HG03521 (cell line): ENCODE measurements at regions not wholly inside any gene's neighbourhood (a gene's known extent, or its start where the extent isn't known, plus 50 kb on each side); places are given as distances from the start of the nearest gene placed in this dataset.

Experiments used
- ATAC-seq: cut with Tn5 transposase; IDR thresholded peaks from one replicate; pipeline ENCODE4 v1.9.1; 2021; ENCODE audit warnings: mild to moderate bottlenecking, moderate library complexity; ENCODE audit not compliant: unreplicated experiment

DNA sequence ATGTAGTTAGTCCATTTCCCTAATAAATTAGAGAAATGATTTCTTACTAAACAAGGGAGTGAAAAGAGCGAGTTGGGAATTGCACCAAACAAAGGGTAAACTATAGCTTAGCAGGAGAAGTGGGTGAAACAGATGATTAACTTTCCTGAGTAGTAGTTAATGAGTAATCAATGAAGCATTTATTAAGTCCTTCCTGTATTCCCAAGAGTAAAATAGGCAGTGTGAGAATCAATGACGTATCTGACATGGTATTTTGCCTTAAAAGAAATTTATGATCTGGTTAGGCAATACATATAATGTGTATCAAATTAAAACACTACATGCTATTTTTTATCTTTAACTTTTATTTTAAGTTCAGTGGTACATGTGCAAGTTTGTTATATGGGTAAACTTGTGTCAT is 142.8 kb downstream of the KLF5 start:
- no peak for ATAC-seq

DNA sequence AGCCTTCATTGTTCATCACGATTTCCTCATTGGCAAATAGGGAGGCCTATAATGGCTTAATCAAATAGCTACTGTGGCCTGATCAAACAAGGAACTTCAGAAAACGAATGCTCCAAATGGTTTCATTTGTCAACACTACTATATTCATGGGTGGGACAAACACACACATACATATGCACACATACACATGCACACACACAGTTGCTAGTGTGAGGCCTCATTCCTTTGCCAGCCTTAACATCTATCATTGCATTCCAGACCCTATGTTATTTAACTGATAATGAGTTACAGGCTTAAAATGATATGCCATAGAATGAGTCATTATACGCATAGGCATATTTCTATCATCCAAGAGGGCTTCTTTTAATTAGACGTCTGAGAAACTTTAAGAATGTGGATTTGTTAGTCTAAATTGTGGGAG is 140.2 kb downstream of the KLF5 start:
- no peak for ATAC-seq

DNA sequence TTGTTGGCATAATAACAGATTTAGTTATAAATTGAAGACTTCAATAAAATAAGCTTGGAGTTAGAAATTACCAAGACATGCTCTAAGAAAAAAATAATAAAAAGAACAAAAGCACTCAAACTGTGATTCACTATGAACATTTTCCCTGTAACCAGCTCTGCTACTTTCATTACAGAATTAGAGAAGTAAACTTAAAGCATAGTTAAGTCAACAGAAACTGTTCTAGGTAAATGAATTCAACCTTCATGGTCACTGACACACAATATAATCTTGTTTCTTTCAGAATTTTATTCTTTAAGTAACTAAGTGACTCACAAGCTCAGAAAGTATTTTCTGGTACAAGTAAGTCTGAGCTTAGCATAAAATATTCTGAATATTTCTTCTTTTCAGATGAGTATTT is 136.3 kb downstream of the KLF5 start:
- ATAC-seq, result no peak

DNA sequence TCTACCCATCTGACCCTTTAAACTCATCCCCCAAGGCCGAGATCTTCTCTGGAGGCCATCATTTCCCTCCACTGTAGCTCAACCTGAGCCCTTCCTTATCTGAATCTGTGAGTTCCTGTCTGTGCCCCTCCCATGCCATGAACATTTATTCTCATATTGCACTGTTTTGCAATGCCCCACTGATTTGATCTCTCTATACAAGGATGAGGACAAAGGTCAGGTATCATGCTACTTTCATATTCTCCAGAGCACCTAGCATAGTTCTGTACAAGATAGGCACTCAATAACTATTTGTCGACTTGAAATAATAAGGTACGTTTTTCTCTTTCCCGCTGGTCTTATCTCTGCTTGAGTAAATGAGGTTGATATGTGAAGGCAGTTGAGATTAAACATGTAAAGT is 135.5 kb downstream of the KLF5 start:
- ATAC-seq, result no peak

DNA sequence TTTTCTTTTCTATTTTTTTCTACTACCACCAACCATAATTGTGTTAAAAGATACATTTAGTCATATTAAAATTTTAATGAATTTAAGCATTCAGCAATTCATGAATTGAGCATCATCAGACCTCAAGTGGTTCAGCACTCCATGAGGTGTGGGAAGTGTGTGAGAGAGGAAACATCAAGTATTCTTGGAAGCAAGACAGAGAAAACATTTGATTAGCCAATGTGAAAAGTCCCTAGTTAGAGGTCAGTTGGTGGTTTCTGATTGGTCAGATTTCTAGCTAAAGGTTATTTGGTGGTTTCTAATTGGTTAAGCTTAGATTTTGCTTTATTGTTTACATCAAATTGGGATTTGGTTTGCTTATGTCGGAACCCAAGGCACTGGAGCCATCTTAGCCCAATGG is 134.7 kb downstream of the KLF5 start:
- no peak for ATAC-seq

DNA sequence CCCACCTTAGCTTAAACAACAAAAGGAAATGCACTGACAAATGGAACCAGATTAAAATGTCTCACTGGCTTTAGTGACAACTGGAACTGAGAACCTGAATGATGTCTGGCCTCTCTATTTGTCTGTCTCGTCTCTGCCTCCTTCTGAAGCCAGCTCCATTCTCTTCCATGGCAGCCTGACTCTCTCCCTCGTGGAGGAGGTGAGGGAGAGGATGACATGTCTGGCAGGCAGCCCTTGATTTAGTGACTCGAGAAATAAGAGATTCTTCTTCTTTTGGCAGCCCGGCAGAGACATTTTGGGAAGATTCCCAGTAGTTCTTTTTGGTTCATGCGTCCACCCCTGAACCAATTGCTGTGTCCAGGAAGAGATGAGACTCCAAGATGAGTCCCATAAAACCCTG is 131.7 kb downstream of the KLF5 start:
- no peak for ATAC-seq

DNA sequence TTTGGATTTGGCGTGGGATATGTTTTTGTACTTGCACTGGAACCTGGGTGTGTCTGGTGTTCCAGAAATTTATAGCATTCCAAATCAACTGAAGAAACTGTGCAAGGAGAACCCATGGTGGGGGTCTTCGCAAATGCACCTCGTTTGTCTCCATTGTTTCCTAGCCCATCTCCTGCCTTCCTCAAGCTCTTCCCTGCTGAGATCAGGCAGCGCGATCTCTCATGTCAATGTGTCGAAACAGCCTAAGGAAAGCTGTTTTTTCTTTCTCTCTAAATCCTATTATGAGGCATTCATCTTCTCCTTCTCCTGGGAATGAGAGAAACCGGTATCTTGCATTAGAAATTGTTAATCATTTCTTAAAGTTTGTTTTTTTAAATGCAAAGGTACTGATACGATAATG is 131.0 kb downstream of the KLF5 start:
- no peak for ATAC-seq

DNA sequence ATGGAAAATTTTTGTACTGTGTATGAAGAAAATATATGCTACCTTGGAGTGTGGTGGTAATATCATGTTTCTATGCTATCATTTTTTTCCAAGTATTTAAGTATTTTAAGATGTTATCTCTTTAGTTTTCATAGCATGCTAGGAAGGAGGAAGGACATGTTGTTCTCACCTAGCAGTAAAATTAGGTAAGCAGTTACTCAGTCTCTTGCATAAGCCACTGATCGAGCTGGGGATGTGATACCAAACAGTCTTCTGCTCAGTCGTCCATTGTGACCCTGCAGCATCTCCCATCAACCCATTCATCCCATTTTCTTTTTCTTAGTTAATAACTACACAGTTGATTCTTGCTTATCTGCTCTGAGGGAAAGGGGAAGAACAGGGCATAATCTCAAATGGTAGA is 130.6 kb downstream of the KLF5 start:
- no peak for ATAC-seq

DNA sequence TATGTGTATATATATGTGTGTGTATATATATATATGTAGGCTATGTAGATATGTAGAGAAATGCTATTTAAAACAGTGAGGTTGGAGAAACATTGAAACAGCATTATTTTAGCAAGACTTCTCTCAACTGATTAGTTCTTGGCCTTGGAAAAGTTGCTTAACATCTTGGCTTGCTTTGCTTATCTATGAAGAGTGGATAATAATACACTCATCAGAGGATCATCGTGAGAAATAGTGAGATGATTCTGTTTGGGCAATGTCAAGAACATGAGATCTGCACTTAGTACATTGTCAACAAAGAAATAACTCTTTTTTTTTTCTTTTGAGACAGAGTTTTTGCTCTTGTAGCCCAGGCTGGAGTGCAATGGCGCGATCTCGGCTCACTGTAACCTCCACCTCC is 128.3 kb downstream of the KLF5 start:
- no peak for ATAC-seq

DNA sequence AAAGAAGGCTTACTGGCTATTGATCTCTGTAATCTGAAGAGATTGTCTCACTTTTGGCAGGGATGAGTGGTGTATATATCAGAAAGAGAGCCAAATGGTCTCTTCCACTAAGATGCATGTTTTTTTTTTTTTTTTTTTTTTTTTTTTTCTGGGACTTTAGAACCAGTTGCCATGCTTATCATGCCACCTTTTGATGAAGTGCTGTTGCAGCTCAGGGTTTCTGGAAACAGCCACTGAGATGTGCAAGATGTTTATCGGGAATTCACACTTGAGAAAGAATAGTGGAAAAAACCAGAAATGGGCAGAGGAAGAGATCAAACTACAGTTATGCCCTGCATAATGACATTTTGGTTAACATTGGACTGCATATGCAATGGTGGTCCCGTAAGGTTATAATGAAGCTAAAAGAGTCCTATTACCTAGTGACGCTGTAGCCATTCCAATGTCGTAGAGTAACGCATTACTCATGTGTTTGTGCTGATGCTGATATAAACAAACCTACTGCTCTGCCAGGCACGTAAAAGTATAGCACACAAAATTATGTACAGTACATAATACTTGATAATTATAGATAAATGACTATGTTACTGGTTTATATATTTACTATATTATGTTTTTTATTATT is 121.0 kb downstream of the KLF5 start:
- no peak for ATAC-seq

DNA sequence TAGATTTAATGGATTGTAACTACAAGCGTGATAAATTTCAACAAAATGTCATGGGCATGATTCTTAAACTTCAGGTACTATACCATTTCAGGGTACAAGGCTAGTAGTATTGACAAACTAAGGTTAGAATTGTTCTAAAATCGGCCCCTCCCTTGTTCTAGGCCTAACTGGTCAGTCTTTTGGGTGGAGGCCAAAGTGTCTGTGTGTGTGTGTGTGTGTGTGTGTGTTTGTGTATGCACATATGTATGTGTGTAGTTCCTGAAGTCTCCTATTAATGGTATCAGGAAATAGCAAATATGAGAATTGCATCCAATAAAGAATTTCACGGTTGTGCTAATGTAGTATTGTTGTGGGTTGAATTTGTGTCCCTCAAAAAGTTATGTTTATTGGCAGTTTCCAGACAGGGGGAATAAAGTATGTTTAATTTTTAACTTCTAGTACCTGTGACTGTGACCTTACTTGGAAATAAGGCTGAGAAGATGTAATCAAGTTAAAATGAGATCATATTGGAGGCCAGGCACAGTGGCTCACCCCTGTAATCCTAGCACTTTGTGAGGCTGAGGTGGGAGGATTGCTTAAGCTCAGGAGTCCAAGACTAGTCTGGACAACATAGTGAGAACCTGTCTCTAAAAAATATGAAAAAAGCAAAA is 119.2 kb downstream of the KLF5 start:
- ATAC-seq, result no peak

DNA sequence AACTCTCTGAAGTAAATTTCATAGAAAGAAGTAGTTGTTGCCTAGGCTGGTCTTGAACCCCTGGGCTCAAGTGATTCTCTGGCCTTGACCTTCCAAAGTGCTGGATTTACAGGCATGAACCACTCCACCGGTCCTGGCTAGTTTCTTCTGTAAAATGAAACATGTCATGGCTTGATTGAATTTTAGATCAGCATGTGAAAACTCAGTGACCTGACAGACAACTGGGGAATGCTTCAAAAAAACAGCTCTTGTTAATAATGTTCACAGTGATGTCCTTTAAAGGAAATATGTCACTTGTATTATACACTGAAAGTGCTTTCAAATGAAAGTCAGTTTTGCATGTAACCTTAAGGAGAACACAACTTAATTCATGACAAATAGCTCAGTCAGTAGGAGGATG is 118.2 kb downstream of the KLF5 start:
- ATAC-seq, result no peak

DNA sequence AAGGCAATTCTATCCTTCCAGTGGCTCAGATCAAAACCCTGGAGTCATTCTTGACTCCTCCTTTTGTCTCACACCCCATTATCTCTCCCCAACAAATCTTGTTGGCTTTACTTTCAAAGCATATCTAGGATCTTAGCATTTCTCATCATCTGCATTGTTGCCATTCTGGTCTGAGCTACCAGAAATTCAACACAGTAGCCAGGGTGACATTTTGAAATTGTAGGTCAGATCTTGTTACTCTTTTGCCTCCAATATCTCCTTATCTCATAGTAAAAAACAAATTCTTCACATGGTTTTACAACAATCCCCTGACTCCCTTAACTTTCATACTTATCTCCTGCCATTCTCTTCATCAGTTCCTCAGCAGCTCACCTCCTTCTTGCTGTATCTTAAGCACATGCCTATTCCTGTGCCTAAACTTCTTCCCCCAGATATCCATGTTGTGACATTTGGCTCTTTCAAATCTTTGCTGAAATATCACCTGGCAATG is 115.8 kb downstream of the KLF5 start:
- no peak for ATAC-seq

DNA sequence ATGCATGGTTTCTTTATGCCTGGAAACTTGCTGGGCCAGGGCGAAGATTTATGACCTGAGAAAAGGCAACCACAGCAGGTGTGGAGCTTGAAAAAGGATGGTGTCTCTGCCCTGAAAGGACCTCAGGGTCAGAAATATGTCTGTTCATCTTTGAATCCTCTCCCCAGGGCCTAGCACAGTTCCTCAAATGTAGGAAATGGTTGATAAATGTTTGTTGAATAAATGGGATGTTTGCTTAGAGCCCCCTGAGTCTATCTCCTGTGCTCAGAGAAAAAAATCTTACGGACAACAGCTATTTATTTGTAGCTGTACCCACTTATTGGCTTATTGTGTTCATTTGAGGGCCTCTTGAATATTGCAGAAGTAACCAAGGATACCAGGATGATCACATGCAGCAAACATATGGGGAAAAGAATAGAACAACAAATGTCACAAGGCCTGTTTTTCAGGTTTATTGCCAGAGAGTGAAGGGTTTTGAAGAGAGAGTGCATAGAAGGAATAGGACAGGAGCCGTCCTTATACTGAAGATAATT is 114.5 kb downstream of the KLF5 start:
- no peak for ATAC-seq

DNA sequence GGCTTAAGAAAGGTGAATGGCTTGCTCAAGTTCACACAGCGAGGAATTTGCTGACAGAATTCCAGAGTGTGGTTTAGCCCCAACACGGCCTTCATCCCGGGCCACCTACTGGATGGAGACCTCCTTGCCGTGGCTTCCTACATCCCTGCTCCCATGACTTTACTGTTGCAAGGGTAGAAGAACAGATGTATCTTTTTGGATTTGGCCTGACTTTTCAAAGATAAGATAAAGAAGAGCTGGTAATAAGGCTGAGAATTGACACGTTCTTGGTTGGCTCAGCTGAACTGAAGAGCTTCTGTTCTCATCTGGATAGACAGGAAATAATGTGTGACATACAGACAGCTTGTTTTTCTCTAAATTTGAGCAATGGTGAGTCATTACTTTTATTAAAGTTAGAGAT is 113.1 kb downstream of the KLF5 start:
- ATAC-seq, result no peak

DNA sequence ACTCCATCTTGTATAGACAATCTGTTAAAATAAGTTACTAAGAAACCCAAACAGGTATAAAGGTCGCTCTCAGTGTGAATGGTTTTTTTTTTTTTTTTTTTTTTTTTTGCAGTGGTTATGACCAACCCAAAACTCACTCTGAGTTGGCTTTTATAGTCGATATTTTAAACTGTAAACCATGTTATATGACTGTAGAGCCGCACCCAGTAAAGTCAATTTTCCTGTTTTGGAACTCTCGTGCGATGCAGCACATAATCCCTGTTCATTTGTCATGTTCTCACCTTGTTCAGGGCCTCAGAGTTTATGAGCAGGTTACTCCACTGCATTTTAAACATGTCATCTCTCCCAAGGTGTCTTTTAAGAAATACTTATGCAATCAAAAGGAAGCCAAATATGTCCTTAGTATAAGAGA is 112.5 kb downstream of the KLF5 start:
- no peak for ATAC-seq

DNA sequence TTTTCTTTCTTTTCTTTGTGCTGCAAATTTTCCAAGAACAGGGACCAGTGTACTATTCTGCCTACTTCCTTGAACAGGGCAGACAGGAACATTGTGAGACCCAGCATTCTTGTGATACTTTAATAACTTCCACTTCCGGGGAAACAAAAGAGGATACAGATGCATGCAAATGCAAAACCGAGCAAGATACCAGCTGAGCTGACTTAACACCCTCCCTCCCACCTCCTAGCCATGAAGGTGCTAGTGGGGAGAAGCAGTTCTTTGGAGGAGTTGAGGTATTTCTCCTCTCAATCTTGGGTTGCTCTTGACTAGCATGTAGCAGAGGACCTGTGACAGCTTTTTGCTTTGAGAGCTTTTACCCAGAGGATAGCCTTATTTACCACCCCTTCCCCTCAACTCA is 111.2 kb downstream of the KLF5 start:
- ATAC-seq, result no peak

DNA sequence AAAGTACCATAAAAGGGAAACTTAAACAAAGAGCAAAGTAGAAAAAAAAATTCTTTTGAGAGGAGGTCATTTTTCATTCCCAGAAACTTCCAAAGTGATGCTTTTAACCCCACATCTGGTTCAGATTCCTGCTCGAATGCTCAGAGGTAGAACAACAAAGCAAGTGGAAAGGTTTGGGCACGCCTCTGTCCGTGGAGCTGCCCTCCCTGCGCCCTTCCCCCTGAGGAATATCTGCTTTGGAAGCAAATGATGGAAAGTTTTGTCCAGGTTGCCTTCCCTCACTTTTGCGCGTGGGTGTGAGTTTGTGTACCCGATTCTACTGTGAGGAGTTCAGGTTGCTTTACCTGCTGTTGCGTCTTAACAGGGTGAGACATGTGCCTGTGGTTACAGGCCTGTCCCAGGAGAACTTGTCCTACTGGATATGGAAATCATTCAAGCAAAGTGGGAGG is 110.2 kb downstream of the KLF5 start:
- no peak for ATAC-seq

DNA sequence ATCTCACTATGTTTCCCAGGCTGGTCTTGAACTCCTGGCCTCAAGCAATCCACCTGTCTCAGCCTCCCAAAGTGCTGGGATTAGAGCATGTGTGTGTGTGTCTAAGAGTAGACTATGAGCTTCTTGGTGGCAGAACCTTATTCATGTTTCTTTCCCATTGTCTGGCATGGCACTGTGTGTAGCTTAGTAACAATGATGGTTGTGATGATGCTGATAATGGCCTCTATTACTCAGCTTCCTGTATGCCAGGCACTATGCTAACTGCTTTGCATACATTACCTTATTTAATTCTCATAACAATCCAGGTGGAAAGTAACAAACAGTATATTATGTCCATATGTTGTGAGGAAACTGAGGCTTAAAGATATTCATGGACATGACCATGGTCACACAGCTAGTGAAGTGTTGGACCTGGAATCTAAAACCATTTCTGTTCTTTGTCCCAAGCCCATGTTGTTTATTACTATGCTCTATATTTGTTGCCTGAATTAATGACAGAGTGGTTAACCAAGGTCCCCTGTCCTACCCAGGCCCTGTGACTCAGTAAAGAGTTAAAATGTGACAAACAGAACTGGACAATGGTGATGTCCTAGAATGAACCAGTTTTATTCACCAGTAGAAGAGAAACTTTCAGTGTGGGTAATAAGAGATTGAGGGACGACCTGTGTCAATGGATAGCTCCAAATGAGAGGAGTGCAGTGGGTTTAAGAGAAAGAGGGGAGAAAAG is 109.6 kb downstream of the KLF5 start:
- no peak for ATAC-seq

DNA sequence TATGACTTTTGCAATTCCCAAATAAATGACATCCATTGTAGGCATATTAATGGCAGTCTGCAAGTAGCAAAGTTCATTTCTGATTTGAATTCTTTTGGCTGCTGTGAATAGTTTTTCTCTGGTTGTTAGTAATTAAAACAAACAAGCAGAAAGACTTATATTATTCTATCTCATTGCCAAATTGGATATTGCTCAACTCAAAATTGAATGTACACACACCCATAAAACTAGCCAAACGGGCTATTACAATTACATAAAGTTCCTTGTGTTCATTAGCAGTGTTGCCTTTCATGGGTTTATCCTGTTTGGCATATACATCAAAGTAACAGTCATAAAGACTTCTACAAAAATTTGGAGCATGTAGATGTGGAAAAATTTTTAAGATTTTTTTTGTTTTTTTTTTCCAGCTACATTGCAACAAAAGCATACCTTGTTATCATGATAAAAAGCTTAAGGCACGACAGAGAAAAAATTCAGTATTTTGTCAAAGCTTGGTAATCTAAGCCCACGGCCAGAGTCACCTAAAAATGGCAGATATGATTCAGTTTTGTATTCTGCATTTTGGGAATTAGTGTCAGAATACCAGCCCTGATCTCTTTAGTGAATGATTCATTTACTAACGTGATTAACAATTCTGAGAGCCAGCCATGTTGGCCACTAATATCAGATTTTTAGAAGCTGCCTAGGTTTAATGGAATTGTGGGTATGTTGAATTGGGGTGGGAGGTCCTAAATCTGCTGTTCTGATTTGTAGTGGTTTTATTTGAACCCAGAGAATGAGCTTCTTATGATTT is 108.4 kb downstream of the KLF5 start:
- ATAC-seq, result no peak

DNA sequence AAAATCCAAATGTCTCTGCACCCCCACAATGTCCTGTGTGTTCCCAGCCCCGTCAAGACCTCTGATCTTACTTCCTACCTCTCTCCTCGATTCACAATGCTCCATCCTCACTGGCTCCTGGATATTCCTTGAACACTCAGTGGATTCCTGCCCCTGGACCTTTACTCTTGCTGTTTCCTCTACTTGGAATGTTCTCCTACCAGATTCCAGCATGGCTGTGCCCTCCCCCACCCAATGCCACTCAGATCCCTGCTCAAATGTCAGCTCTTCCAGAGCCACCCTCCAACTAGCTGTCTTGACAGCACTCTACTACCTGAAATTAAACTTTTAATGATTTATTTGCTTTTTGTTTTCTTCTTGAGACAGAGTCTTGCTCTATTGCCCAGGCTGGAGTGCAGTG is 107.4 kb downstream of the KLF5 start:
- ATAC-seq, result no peak
